ENCODE measurements at regions not wholly inside any gene's neighbourhood (a gene's known extent, or its start where the extent isn't known, plus 50 kb on each side); places are given as distances from the start of the nearest gene placed in this dataset.
"Not testable (repeated sequence)": the region's sequence is repeated elsewhere in the genome, so short reads cannot be mapped to it uniquely, and the experiment has no call there.

DNA sequence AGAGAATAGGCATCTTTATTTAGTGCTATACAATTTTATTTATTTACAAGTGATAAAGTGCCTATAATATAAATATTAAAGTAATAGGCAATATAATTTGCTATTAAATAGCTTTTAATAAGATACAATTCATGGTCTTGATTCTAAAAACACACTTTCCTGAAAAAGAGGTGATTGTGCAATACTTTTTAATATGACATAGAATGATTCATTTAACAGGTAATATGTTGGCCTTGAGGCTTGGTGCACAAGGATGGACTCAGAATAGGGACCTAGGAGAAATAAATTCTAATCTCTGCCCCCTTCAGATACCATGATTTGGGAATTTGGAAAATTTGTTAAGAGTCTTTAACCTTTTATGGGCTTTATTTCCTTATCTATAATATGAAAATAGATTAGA is 149.9 kb upstream of the FUT9 start:
- DNase-seq (ENCODE audit: low read depth): no peak

DNA sequence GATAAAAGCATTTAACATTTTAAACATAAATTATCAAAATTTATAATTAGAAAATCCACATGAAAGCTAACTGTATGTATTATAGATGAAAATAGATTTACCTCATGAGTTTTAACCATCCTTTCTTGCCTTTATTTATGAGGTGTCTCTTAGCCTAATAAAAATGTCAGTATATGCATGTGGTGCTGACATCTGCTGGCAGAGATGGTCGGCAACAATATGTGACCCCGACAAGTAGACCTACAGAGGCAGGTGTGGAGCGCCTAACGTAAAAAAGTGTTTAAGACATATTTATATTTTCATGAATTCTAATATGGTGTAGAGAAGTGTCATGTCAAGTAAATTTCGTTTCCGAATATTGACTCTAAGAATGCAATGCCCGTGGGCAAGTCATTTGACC is 149.0 kb upstream of the FUT9 start:
- DNase-seq (ENCODE audit: low read depth): no peak

DNA sequence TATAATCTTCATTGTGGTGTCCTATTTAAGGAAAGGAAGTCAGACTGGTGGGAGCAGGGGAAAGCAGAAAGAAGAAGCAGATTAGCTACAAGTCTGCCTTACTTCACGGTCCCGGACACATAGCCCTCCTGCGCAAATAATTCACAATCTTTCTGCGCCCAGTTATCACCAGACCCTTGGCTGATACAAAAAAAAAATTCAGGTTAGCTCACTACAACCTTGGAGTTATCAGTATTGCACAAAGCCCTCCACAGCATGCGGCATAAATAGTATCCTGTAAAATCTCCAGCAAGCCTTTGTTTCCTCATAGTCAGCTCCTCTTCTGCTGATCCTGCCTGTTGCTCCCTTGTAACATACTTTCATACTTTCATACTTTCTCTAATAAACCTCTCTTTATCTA is 148.6 kb upstream of the FUT9 start:
- no peak for DNase-seq (ENCODE audit: low read depth)

DNA sequence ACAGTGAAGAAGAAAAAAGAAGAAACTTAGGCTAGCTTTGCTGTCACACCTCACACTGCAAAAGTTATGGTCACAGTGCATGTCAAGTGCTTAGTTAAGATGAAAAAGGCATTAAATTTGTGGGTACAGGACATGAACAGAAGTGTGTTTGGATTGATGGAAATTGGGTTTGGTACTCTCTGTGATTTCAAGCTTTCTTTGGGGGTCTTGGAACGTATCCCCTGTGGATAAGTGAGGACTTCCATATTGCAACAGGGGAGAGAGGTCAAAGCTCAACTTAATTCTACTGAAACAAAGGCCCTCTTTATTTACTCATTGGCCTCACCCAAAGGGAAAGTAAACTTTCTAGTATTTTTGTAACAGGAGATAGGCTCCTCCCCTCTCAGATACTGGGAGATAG is 138.3 kb upstream of the FUT9 start:
- no peak for DNase-seq (ENCODE audit: low read depth)

DNA sequence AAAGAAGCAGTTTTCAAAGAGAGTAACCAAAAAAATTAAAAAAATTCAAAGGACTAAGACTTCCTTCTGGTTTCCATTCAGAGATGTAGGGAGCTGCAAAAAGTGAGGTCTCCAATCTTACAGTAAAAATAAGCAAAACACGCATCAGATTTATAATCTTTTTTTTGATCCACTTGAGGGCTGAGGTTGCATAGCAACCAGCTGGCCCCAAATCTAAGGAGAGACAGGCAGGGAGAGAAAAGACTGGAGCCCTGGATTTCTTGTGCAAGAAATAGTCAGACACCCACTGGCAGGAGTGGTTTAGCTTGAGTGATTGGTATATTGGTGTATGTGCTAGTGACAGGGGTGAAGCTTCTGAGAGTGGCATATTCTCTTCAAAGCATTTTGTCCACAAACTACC is 135.9 kb upstream of the FUT9 start:
- no peak for DNase-seq (ENCODE audit: low read depth)

DNA sequence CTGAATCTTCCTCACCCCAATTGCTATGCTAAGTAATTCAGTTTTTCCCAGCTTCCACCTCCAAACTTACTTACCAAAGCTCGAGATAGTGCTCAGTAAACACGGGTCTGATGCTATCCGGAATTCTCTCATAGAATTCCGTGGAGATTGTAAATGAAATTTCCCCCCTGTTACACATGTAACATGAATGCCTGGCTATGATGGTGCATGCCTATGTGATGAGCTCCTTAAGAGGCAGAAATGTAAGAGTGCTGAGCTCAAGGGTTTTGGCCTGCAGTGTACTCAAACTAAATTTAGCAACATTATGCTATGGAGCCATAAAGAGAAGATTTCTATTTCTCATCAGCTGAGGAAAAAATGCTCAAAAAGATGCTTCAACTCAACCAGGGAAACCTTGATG is 133.4 kb upstream of the FUT9 start:
- DNase-seq (ENCODE audit: low read depth): no peak

DNA sequence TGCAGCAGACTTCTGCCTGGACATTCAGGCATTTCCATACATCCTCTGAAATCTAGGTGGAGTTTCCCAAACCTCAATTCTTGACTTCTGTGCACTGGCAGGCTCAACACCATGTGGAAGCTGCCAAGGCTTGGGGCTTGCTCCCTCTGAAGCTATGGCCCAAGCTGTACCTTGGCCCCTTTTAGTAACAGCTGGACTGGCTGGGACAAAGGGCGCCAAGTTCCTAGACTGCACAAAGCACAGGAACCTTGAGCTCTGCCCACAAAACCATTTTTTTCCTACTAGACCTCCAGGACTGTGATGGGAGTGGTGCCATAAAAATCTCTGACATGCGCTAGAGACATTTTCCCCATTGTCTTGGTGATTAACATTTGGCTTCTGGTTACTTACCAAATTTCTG is 127.1 kb upstream of the FUT9 start:
- DNase-seq (ENCODE audit: low read depth): not testable (repeated sequence)

DNA sequence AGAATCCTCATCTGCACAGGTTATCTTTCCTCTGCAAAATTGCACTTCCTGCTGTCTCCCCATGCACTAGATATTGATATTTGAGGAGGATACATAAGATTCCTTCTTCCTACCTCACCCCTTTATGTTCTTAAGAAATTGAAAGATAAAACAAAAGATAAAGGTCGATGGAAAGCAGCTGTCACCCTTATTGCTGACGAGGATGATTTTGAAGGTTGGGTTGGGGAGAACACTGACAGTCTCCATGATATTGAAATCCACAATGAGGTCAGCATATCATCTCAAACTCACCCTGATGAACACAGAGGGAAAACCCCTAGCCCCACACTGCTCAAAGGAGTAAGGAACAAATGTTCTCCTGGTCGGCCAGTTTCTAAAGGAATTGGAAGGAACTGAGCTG is 110.6 kb upstream of the FUT9 start:
- DNase-seq (ENCODE audit: low read depth): no peak

DNA sequence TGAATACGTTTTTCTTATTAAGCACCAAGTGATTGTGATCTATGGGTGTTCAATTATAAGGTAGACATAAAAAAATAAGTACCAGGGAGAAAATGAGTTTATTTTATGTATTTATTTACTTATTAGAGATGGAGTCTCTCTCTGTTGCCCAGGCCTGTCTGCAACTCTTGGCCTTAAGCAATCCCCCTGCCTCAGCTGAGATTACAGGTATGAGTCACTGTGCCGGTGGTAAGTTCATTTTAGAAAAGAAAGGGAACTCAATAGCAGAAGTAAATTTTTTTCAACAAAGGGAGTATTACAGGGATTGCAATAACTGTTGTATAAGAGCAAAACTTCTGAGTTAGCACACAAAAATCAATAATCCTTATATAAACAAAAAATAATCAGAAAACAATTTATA is 98.7 kb upstream of the FUT9 start:
- DNase-seq (ENCODE audit: low read depth): no peak

DNA sequence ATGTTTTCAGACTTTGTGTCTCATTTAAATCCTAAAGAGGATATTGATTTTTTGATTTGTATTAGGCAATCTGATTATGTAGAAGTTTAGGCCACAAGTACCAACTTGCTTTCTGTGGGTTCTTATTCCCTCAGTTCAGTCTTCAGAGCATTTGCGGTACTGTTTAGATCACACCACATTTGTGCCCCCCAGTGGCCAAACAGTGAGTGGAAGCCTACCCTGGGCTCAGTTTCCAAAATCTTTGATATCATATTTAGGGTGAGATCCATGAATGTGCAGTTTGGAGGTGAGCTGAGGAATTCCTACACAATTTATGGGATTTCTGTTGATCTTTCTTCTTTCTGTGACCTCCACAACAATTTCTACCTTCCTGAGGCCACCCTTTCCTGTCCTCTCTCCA is 92.3 kb upstream of the FUT9 start:
- no peak for DNase-seq (ENCODE audit: low read depth)

DNA sequence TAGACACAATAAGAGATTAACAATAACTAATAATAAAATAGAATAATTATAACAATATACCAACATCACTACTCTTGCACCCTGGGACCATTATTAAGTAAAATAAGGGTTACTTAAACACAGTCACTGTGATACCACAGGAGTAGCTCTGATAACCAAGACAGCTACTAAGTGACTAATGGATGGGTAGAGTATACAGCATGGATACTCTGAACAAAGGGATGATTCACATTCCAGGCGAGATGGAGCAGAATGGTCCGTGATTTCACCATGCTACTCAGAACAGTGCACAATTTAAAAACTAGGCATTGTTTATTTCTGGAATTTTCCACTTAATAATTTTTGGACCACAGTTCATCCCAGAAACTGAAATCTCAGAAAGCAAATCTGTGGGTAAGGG is 80.0 kb upstream of the FUT9 start:
- DNase-seq (ENCODE audit: low read depth): no peak

DNA sequence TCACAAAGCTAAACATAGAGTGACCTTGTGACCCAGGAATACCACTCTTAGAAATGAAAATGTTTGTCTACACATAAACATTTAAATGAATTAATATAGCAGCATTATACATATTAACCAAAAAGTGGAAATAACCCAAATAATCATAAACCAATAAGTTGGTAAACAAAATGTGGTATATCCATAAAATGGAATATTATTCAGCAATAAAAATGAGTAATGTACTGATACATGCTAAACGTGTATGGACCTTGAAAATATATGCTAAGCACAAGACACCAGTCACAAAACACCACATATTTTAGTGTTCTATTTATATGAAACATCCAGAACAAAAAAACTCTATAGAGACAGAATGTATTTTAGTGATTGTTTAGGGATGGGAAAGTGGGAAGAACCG is 68.9 kb upstream of the FUT9 start:
- no peak for DNase-seq (ENCODE audit: low read depth)

DNA sequence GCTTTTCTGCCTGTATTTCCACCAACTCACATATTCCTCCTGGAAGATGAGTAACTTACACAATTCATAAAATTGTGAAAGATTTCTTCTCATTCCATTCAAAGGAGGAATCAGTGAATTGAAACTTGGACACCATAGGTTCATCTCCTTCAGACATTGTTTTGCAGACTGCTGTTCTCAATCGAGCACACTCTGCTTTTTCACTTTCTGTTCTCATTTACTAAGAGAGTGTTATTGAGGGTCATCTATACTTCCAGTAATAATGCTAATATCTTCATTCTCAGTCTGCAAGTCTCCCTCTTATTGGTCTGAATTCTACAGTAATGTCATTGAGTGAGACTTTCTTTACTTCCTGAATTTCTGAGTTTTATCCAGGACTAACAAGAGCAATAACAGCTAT is 67.5 kb upstream of the FUT9 start:
- no peak for DNase-seq (ENCODE audit: low read depth)

DNA sequence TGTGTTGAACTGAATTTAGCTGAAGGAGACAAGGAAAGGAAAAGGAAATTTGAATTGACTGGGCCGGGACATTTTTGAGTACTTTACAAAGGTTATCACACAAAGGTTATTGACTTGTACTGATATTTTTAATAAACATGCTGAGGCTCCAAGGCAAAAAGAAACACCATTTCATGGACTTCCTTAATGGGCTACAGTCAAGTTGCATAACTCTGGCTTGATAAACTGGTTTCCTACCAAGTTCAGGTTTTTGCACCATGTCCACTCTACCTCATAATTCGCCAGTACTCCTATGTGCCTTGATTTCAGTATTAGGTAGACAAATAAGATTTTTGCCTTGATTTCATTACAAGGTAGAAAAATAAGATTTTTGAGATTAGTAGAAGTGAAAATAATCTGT is 65.8 kb upstream of the FUT9 start:
- no peak for DNase-seq (ENCODE audit: low read depth)

DNA sequence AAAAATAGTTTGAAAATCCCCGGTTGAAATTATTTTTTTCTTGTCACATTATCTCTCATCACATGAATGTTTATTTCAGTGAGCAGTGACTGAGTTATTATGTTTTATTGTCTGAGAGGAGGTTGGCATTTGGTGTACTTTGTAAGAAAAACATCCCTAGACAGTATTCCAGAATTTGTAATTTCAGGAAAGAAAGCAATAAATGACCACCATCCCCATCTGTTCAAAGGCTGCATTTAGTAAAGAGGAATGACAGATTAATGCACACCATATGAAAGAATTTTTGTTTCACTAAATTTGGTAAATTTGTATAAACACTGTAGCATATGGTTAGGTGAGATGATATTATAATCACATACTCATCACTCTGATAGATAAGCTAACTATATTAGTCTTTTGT is 57.1 kb upstream of the FUT9 start:
- no peak for DNase-seq (ENCODE audit: low read depth)

DNA sequence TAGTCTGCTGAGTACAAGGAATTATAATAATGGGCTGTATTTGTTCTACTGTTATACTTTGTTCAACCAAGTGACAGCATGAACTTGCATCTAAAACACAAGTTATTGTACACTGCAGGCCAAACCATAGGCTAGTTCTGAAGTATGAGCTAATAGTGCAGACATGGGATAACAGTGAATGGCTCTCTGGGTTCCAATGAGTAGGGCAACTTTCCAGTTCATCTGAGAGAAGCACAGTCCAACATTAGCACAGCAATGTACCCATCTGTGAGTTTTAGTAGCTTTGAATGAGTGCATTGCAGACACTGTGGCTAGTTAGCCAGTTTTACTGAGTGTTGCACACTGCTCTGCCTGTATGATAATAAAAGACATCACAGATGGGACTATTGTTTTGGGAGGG is 56.5 kb upstream of the FUT9 start:
- DNase-seq (ENCODE audit: low read depth): no peak
